OCI-LY7 (cell line): ENCODE measurements at regions not wholly inside any gene's neighbourhood (a gene's known extent, or its start where the extent isn't known, plus 50 kb on each side); places are given as distances from the start of the nearest gene placed in this dataset.

Experiments used
- BruUV-seq: library from RNA; stranded (reverse); fragments of 400-500 nt; replicated peaks from 2 replicates; lab custom pipeline; 2021; lab: Mats Ljungman, UMichigan
- CTCF ChIA-PET: fragments of 300-600 bp; sonication (Branson Sonifier 250); formaldehyde crosslinking; loops from one replicate; lab custom pipeline; 2022; ENCODE audit warnings: antibody characterized with exemption; ENCODE audit not compliant: unreplicated experiment; lab: Charles Lee
- POLR2A ChIA-PET: fragments of 300-600 bp; sonication (Branson Sonifier 250); formaldehyde crosslinking; loops from one replicate; lab custom pipeline; 2022; ENCODE audit warnings: antibody characterized with exemption; lab: Charles Lee
- DNase-seq: peaks from one replicate; pipeline ENCODE4 v3.0.0-alpha.2; 2015; ENCODE audit warnings: low spot score
- H2AFZ ChIP-seq: fragments of 200-600 bp; sonication (generic), shearing (Covaris generic); 2 replicates; pipeline ENCODE4 v1.6.1; 2014; ENCODE audit warnings: mild to moderate bottlenecking, antibody characterized with exemption, low read length, moderate library complexity
- H3K27ac ChIP-seq: fragments of 200-600 bp; sonication (generic); 2 replicates; pipeline ENCODE4 v1.5.1; 2014; ENCODE audit warnings: mixed run types, low read depth, mild to moderate bottlenecking, moderate library complexity, low read length, inconsistent platforms; ENCODE audit not compliant: poor library complexity, severe bottlenecking
- H3K36me3 ChIP-seq: fragments of 200-600 bp; sonication (generic); 2 replicates; pipeline ENCODE4 v1.6.1; 2014; ENCODE audit warnings: mild to moderate bottlenecking, antibody characterized with exemption, low read length, moderate library complexity, mixed read lengths; ENCODE audit not compliant: insufficient read depth
- H3K4me1 ChIP-seq: fragments of 200-600 bp; sonication (generic); 2 replicates; pipeline ENCODE4 v1.5.1; 2014; ENCODE audit warnings: mild to moderate bottlenecking, low read length; ENCODE audit not compliant: insufficient read depth, poor library complexity, severe bottlenecking
- H3K4me2 ChIP-seq: fragments of 200-600 bp; sonication (generic); 2 replicates; pipeline ENCODE4 v1.6.1; 2014; ENCODE audit warnings: mild to moderate bottlenecking, low read length
- H3K4me3 ChIP-seq: fragments of 200-600 bp; sonication (generic); 2 replicates; pipeline ENCODE4 v1.5.1; 2014; ENCODE audit warnings: mild to moderate bottlenecking, low read depth, low read length; ENCODE audit not compliant: poor library complexity, severe bottlenecking
- H3K79me2 ChIP-seq: fragments of 200-600 bp; sonication (generic); 2 replicates; pipeline ENCODE4 v1.6.1; 2016; ENCODE audit warnings: low read depth, mild to moderate bottlenecking, low read length, moderate library complexity, mixed read lengths; ENCODE audit not compliant: insufficient read depth
- H3K9me2 ChIP-seq: fragments of 200-600 bp; sonication (generic); 2 replicates; pipeline ENCODE4 v1.6.1; 2016; ENCODE audit warnings: mild to moderate bottlenecking, low read length, mixed read lengths; ENCODE audit not compliant: insufficient read depth
- H3K9me3 ChIP-seq: fragments of 200-600 bp; sonication (generic); 2 replicates; pipeline ENCODE4 v1.6.1; 2014; ENCODE audit warnings: mild to moderate bottlenecking, mixed run types, low read length, mixed read lengths
- H4K20me1 ChIP-seq: fragments of 200-600 bp; sonication (generic); 2 replicates; pipeline ENCODE4 v1.6.1; 2014; ENCODE audit warnings: mild to moderate bottlenecking, antibody characterized with exemption, low read length, moderate library complexity, mixed read lengths; ENCODE audit not compliant: insufficient read depth
- EZH2phosphoT487 ChIP-seq: fragments of 200-600 bp; sonication (generic); IDR thresholded peaks from 2 replicates; pipeline ENCODE4 v1.6.1; 2018; ENCODE audit warnings: low read depth, borderline replicate concordance, mild to moderate bottlenecking, mixed run types, antibody characterized with exemption, low read length, moderate library complexity, mixed read lengths
- intact Hi-C: fragments of 100-400 bp; cut with micrococcal nuclease; formaldehyde crosslinking; loops from one replicate; pipeline ENCODE4 v1.10.0; 2022; ENCODE audit not compliant: unreplicated experiment
- TF ChIP-seq, protein P1 (sequence below): fragments of 200-600 bp; sonication (generic); conservative IDR thresholded peaks from 2 replicates; pipeline ENCODE4 v1.5.1; 2014; ENCODE audit warnings: mild to moderate bottlenecking, antibody characterized with exemption, low read length, moderate library complexity, mixed read lengths

- TF ChIP-seq, protein P1, sequence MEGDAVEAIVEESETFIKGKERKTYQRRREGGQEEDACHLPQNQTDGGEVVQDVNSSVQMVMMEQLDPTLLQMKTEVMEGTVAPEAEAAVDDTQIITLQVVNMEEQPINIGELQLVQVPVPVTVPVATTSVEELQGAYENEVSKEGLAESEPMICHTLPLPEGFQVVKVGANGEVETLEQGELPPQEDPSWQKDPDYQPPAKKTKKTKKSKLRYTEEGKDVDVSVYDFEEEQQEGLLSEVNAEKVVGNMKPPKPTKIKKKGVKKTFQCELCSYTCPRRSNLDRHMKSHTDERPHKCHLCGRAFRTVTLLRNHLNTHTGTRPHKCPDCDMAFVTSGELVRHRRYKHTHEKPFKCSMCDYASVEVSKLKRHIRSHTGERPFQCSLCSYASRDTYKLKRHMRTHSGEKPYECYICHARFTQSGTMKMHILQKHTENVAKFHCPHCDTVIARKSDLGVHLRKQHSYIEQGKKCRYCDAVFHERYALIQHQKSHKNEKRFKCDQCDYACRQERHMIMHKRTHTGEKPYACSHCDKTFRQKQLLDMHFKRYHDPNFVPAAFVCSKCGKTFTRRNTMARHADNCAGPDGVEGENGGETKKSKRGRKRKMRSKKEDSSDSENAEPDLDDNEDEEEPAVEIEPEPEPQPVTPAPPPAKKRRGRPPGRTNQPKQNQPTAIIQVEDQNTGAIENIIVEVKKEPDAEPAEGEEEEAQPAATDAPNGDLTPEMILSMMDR = no peak
- TF ChIP-seq EZH2phosphoT487 = no peak
- Histone ChIP-seq H3K4me1 (no peaks in the 10 kb centered on the region), H4K20me1 (no peaks in the 10 kb centered on the region), H3K36me3 (no peaks in the 10 kb centered on the region), H3K4me3 (no peak overlapping the region), H3K9me3 (no peaks in the 10 kb centered on the region), H2AFZ (no peak overlapping the region), H3K4me2 (no peak overlapping the region), H3K27ac (no peak overlapping the region), H3K9me2 (no peaks in the 10 kb centered on the region), H3K79me2 (no peaks in the 10 kb centered on the region)
- CTCF ChIA-PET = no interaction called here
- DNase-seq = no peak
- intact Hi-C loops = no loop called here
- no TSS peak for BruUV-seq
- POLR2A ChIA-PET = no interaction called here
Observed at GRCh38 chr17:56735842-56736241, 97.9 kb downstream of the C17orf67 start.

DNA sequence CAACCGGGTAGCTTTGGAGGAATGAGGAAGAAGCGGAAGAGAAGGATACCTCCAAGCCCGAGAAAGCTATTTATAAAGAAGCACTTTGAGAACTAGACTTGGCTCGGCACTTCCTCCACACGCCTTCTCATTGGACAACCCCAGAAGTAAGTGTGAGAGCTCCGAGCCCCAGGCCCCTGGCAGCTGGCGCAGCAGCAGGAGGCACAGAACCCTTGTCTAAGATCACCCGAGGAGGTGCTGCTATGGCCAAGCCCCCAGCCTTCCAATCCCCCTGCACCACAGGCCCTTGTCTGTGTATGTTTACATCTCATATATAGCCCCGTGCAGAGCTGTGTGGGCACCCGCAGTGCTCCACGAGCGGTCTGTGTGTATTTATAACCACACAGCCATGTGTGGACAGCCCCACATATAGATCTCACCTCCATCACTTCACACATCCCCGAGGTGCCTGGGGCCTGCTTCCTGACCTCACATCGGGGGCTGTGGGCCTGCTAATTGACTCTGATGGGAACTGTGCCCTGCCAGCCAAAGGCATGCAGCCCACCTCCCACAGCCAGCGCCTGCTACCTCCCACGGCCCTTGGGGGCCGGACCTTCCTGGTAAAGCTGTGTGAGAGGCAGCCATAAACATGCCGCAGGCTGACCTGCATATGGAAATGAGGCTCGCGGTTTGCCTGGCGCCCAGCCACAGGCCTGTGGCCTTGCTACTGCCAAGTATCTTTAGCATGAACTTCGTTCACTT lies 96.1 kb downstream of the C17orf67 start:
- Histone ChIP-seq H3K79me2 (no peaks in the 10 kb centered on the region), H4K20me1 (no peaks in the 10 kb centered on the region), H3K9me2 (no peaks in the 10 kb centered on the region), H2AFZ (no peak overlapping the region), H3K4me2 (no peak overlapping the region), H3K4me1 (no peaks in the 10 kb centered on the region), H3K27ac (no peak overlapping the region), H3K4me3 (no peak overlapping the region), H3K9me3 (no peaks in the 10 kb centered on the region), H3K36me3 (no peaks in the 10 kb centered on the region)
- intact Hi-C loops = no loop called here
- ChIA-PET CTCF (no interaction called here), POLR2A (no interaction called here)
- no peak for DNase-seq
- BruUV-seq = no TSS peak
- no peak for TF ChIP-seq EZH2phosphoT487
- TF ChIP-seq, protein P1 = no peak

DNA sequence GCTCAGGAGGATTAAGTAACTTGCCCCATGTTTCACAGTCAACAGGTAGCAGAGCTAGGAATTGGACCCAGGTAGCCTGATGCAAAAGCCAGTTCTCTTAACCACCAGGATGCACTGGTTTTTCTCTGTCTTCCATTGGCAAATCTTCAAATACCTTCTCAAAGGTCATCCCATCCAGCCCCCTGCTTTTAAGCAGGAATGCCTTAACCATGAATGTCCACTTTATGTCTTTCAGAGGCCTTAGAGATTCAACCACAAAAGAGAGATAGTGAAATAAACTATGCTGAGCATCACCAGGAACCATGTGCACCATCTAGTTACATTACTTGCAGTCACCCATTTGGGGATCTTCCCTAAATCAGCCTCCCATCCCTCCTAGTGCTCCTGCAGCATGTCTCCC lies 94.3 kb downstream of the C17orf67 start:
- TF ChIP-seq, protein P1 = no peak
- TF ChIP-seq EZH2phosphoT487 = no peak
- ChIA-PET CTCF (no interaction called here), POLR2A (no interaction called here)
- Histone ChIP-seq H4K20me1 (no peaks in the 10 kb centered on the region), H2AFZ (no peak overlapping the region), H3K9me2 (no peaks in the 10 kb centered on the region), H3K27ac (no peak overlapping the region), H3K9me3 (no peaks in the 10 kb centered on the region), H3K4me3 (no peak overlapping the region), H3K4me1 (no peaks in the 10 kb centered on the region), H3K36me3 (no peaks in the 10 kb centered on the region), H3K79me2 (no peaks in the 10 kb centered on the region), H3K4me2 (no peak overlapping the region)
- intact Hi-C loops = no loop called here
- BruUV-seq = no TSS peak
- DNase-seq = no peak
